Ascending aorta (tissue), 2 donors: ENCODE measurements at regions not wholly inside any gene's neighbourhood (a gene's known extent, or its start where the extent isn't known, plus 50 kb on each side); places are given as distances from the start of the nearest gene placed in this dataset.

ENCODE experiments used
- DNase-seq, 2 donors: peaks; one replicate each; pipeline ENCODE4 v3.0.0-alpha.2; 2019; ENCODE audit warnings: low spot score in 2 of 2
- H3K27ac ChIP-seq, 2 donors: fragments of 200-600 bp; sonication (generic); one replicate each; pipeline ENCODE4 v1.5.1; 2016 to 2017; ENCODE audit warnings: mild to moderate bottlenecking in 1 of 2
- H3K27me3 ChIP-seq: fragments of 200-600 bp; sonication (generic); one replicate; pipeline ENCODE4 v1.5.1; 2017
- H3K36me3 ChIP-seq, 2 donors: fragments of 200-600 bp; sonication (generic); one replicate each; pipeline ENCODE4 v1.5.1; 2016
- H3K4me1 ChIP-seq, 2 donors: fragments of 200-600 bp; sonication (generic); one replicate each; pipeline ENCODE4 v1.5.1; 2016 to 2017; ENCODE audit warnings: mild to moderate bottlenecking in 1 of 2
- H3K4me3 ChIP-seq, 2 donors: fragments of 200-600 bp; sonication (generic); one replicate each; pipeline ENCODE4 v1.5.1; 2016 to 2017; ENCODE audit warnings: mild to moderate bottlenecking in 1 of 2
- H3K9me3 ChIP-seq, 2 donors: fragments of 200-600 bp; sonication (generic); one replicate each; pipeline ENCODE4 v1.5.1; 2016
- CTCF ChIP-seq, 3 experiments: fragments of 200-600 bp in 2 of 3; fragments of 450-650 bp in 1 of 3; sonication (generic) in 2 of 3; IDR thresholded peaks; one replicate each; pipeline ENCODE4 v1.5.1; 2016 to 2019; ENCODE audit warnings: antibody characterized with exemption in 3 of 3, mild to moderate bottlenecking in 1 of 3, moderate library complexity in 1 of 3
- intact Hi-C: fragments of 100-400 bp; cut with DNase I; formaldehyde crosslinking; loops from one replicate; pipeline ENCODE4 v1.15.1; 2023

- H3K27me3 ChIP-seq, result no peaks in the 10 kb centered on the region
- no peaks in the 10 kb centered on the region for H3K9me3 ChIP-seq
- intact Hi-C loops, result no loop called here
- DNase-seq, result no peak
- no peaks in the 10 kb centered on the region for H3K36me3 ChIP-seq
- no peak overlapping the region for H3K27ac ChIP-seq
- H3K4me1 ChIP-seq, result no peaks in the 10 kb centered on the region
- no peak for TF ChIP-seq CTCF (IDR thresholded peaks at IDR 0.05)
- no peak overlapping the region for H3K4me3 ChIP-seq
Observed at GRCh38 chr16:85971902-85972638, 73.1 kb downstream of the IRF8 start.

GRCh38 chr16:85974428-85975375, 75.7 kb downstream of the IRF8 start:
- intact Hi-C loops, result no loop called here
- no peaks in the 10 kb centered on the region for H3K36me3 ChIP-seq
- no peak for TF ChIP-seq CTCF (IDR thresholded peaks at IDR 0.05)
- DNase-seq, result no peak
- no peak overlapping the region for H3K27ac ChIP-seq
- no peaks in the 10 kb centered on the region for H3K4me1 ChIP-seq
- no peak overlapping the region for H3K4me3 ChIP-seq
- no peaks in the 10 kb centered on the region for H3K27me3 ChIP-seq
- H3K9me3 ChIP-seq, result no peaks in the 10 kb centered on the region

GRCh38 chr16:85975451-85975981, 76.6 kb downstream of the IRF8 start:
- TF ChIP-seq CTCF (IDR thresholded peaks at IDR 0.05), result no peak
- Histone ChIP-seq H3K36me3 (no peaks in the 10 kb centered on the region), H3K4me3 (no peak overlapping the region), H3K27me3 (no peaks in the 10 kb centered on the region), H3K9me3 (no peaks in the 10 kb centered on the region), H3K4me1 (no peaks in the 10 kb centered on the region), H3K27ac (no peak overlapping the region)
- intact Hi-C loops, result no loop called here
- no peak for DNase-seq

- H3K36me3 ChIP-seq, result no peaks in the 10 kb centered on the region
- H3K4me1 ChIP-seq, result no peaks in the 10 kb centered on the region
- no peak overlapping the region for H3K27ac ChIP-seq
- no peaks in the 10 kb centered on the region for H3K9me3 ChIP-seq
- intact Hi-C loops, result no loop called here
- no peak for TF ChIP-seq CTCF (IDR thresholded peaks at IDR 0.05)
- H3K4me3 ChIP-seq, result no peak overlapping the region
- H3K27me3 ChIP-seq, result no peaks in the 10 kb centered on the region
- DNase-seq, result no peak
Observed at GRCh38 chr16:85978291-85978775, 79.4 kb downstream of the IRF8 start.

GRCh38 chr16:85978976-85979375, 80.0 kb downstream of the IRF8 start:
- no peak for TF ChIP-seq CTCF (IDR thresholded peaks at IDR 0.05)
- Histone ChIP-seq H3K9me3 (no peaks in the 10 kb centered on the region), H3K4me1 (no peaks in the 10 kb centered on the region), H3K36me3 (no peaks in the 10 kb centered on the region), H3K27me3 (no peaks in the 10 kb centered on the region), H3K27ac (no peak overlapping the region), H3K4me3 (no peak overlapping the region)
- intact Hi-C loops, result no loop called here
- DNase-seq, result no peak
